ENCODE measurements at regions not wholly inside any gene's neighbourhood (a gene's known extent, or its start where the extent isn't known, plus 50 kb on each side); places are given as distances from the start of the nearest gene placed in this dataset.

DNA sequence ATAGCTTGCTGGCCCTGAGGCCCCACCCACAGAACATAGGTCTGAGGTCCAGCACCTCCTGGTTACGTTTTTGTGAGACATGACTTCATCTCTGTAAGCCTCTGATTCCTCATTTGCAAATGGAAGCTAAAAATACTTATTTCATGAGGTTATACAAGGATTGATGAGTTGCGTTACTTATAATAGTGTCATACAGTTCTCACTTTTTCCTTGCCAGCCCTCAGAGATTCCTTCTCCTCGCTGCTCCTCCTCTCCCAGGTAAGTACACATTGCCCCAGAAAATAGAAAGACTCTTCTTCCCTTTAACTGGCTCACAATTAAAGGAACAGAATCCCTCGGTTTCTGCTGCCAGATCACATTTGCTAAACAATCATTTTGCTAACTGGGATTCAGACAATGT lies 739.2 kb downstream of the VRK1 start:
- dilution Hi-C loops (cut with MboI; ENCODE audit: extremely low pct_ligation_motif_present, low sequenced_read_pairs) = no loop called here
- ChIA-PET POLR2A (no interaction called here), CTCF (no interaction called here)
- Histone ChIP-seq H3K4me1 (ENCODE audit: control insufficient read depth, extremely low read depth, insufficient read depth, low read length) (no peaks in the 10 kb centered on the region), H3K4me2 (ENCODE audit: insufficient read depth, low read length) (no peak overlapping the region), H3K9me3 (replicated peaks; ENCODE audit: control insufficient read depth, insufficient read depth, low read length) (peaks cover 7% of the 10 kb centered on the region), H3K9ac (replicated peaks; ENCODE audit: extremely low read depth, insufficient read depth, low read length) (no peak overlapping the region), H3K4me3 (replicated peaks in 1 of 3; ENCODE audit: insufficient read depth in 1 of 3, low read depth in 1 of 3, low read length in 3 of 3) (no peak overlapping the region), H3K79me2 (ENCODE audit: control insufficient read depth, insufficient read depth, low read length) (no peaks in the 10 kb centered on the region), H3K27me3 (ENCODE audit: control insufficient read depth in 2 of 2, insufficient read depth in 2 of 2, low read length in 2 of 2) (no peaks in the 10 kb centered on the region), H3K9me1 (replicated peaks; ENCODE audit: control insufficient read depth, extremely low read depth, insufficient read depth, low read length) (no peaks in the 10 kb centered on the region), H4K20me1 (replicated peaks; ENCODE audit: control insufficient read depth, extremely low read depth, insufficient read depth, low read length) (no peaks in the 10 kb centered on the region), H3K27ac (ENCODE audit: insufficient read depth, low read depth, low read length) (no peak overlapping the region), H3K36me3 (ENCODE audit: control insufficient read depth in 2 of 2, extremely low read depth in 1 of 2, insufficient read depth in 2 of 2, low read length in 2 of 2) (no peaks in the 10 kb centered on the region), H2AFZ (ENCODE audit: low read depth, low read length) (no peak overlapping the region)
- intact Hi-C loops (cut with micrococcal nuclease) = no loop called here
- DNase-seq (ENCODE audit: low read depth, low spot score) = no peak
- no peak for FAIRE-seq
- no peak for TF ChIP-seq POLR2A (IDR thresholded peaks at IDR 0.05; ENCODE audit: low read depth, low read length)
- BruUV-seq (replicated peaks) = no TSS peak

DNA sequence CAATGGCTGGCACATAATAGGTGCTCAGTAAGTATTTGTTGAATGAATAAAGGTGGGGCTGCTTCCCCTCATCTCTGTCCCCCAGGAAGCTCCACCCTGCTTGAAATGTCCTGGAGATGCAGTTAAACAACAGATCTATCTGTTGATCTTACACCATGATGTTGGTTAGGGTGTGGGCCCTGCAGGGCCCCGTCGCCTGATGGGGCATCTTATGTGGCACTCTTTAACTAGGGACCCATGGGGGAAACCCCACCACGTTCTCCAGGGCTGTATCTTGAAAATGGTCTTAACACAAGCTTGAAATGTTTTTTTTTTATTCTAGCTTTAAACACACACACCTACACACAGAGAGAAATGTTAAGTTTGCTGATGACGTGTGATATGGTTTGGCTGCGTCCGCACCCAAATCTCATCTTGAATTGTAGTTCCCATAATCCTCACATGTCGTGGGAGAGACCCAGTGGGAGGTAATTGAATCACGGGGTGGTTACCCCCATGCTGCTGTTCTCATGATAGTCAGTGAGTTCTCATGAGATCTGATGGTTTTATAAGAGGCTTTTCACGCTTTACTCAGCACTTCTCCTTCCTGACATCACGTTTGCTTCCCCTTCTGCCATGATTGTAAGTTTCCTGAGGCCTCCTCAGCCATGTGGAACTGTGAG lies 741.7 kb downstream of the VRK1 start:
- POLR2A ChIA-PET = no interaction called here
- dilution Hi-C loops (cut with MboI; ENCODE audit: extremely low pct_ligation_motif_present, low sequenced_read_pairs) = no loop called here
- no peaks in the 10 kb centered on the region for H3K79me2 ChIP-seq (ENCODE audit: control insufficient read depth, insufficient read depth, low read length)
- no peak overlapping the region for H3K9ac ChIP-seq (replicated peaks; ENCODE audit: extremely low read depth, insufficient read depth, low read length)
- peaks cover 7% of the 10 kb centered on the region for H3K9me3 ChIP-seq (replicated peaks; ENCODE audit: control insufficient read depth, insufficient read depth, low read length)
- no peak overlapping the region for H2AFZ ChIP-seq (ENCODE audit: low read depth, low read length)
- H3K4me2 ChIP-seq (ENCODE audit: insufficient read depth, low read length) = no peak overlapping the region
- CTCF ChIA-PET = no interaction called here
- no peaks in the 10 kb centered on the region for H3K27me3 ChIP-seq (ENCODE audit: control insufficient read depth in 2 of 2, insufficient read depth in 2 of 2, low read length in 2 of 2)
- TF ChIP-seq MYC (IDR thresholded peaks at IDR 0.05; ENCODE audit: low read depth, low read length) (no peak), EZH2 (IDR thresholded peaks at IDR 0.05; ENCODE audit: borderline replicate concordance, low read depth, low read length, severe bottlenecking) (no peak), POLR2AphosphoS5 (IDR thresholded peaks at IDR 0.05; ENCODE audit: insufficient read depth, low read depth, low read length) (no peak), JUN (IDR thresholded peaks at IDR 0.05; ENCODE audit: borderline replicate concordance, insufficient read depth, insufficient read length, low read depth) (no peak), GATA2 (IDR thresholded peaks at IDR 0.05; ENCODE audit: insufficient read depth, insufficient read length, low read depth, low read length) (no peak), FOS (IDR thresholded peaks at IDR 0.05; ENCODE audit: borderline replicate concordance, insufficient read depth, low read length) (no peak), POLR2A (IDR thresholded peaks at IDR 0.05; ENCODE audit: low read depth, low read length) (no peak)
- TF ChIP-seq, protein P1, sequence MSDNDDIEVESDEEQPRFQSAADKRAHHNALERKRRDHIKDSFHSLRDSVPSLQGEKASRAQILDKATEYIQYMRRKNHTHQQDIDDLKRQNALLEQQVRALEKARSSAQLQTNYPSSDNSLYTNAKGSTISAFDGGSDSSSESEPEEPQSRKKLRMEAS (IDR thresholded peaks at IDR 0.05; ENCODE audit: insufficient read depth, insufficient read length) = no peak
- TF ChIP-seq, protein P2, sequence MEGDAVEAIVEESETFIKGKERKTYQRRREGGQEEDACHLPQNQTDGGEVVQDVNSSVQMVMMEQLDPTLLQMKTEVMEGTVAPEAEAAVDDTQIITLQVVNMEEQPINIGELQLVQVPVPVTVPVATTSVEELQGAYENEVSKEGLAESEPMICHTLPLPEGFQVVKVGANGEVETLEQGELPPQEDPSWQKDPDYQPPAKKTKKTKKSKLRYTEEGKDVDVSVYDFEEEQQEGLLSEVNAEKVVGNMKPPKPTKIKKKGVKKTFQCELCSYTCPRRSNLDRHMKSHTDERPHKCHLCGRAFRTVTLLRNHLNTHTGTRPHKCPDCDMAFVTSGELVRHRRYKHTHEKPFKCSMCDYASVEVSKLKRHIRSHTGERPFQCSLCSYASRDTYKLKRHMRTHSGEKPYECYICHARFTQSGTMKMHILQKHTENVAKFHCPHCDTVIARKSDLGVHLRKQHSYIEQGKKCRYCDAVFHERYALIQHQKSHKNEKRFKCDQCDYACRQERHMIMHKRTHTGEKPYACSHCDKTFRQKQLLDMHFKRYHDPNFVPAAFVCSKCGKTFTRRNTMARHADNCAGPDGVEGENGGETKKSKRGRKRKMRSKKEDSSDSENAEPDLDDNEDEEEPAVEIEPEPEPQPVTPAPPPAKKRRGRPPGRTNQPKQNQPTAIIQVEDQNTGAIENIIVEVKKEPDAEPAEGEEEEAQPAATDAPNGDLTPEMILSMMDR (IDR thresholded peaks at IDR 0.05; ENCODE audit: extremely low read depth in 1 of 2, insufficient read depth in 1 of 2, low read depth in 1 of 2, low read length in 2 of 2) = no peak
- DNase-seq (ENCODE audit: low read depth, low spot score) = no peak
- intact Hi-C loops (cut with micrococcal nuclease) = no loop called here
- FAIRE-seq = no peak
- H3K27ac ChIP-seq (ENCODE audit: insufficient read depth, low read depth, low read length) = no peak overlapping the region
- BruUV-seq (replicated peaks) = no TSS peak
- no peaks in the 10 kb centered on the region for H3K4me1 ChIP-seq (ENCODE audit: control insufficient read depth, extremely low read depth, insufficient read depth, low read length)
- no peaks in the 10 kb centered on the region for H4K20me1 ChIP-seq (replicated peaks; ENCODE audit: control insufficient read depth, extremely low read depth, insufficient read depth, low read length)
- H3K4me3 ChIP-seq (replicated peaks in 1 of 3; ENCODE audit: insufficient read depth in 1 of 3, low read depth in 1 of 3, low read length in 3 of 3) = no peak overlapping the region
- H3K9me1 ChIP-seq (replicated peaks; ENCODE audit: control insufficient read depth, extremely low read depth, insufficient read depth, low read length) = no peaks in the 10 kb centered on the region
- H3K36me3 ChIP-seq (ENCODE audit: control insufficient read depth in 2 of 2, extremely low read depth in 1 of 2, insufficient read depth in 2 of 2, low read length in 2 of 2) = no peaks in the 10 kb centered on the region
